ENCODE measurements at regions not wholly inside any gene's neighbourhood (a gene's known extent, or its start where the extent isn't known, plus 50 kb on each side); places are given as distances from the start of the nearest gene placed in this dataset.

GRCh38 chr7:115491744-115492380 is 538.7 kb downstream of the TFEC start:
- Histone ChIP-seq H3K4me1 (ENCODE audit: insufficient read depth, low read length, poor library complexity, severe bottlenecking) (no peaks in the 10 kb centered on the region), H3K36me3 (ENCODE audit: insufficient read depth, low read length) (no peaks in the 10 kb centered on the region), H3K79me2 (ENCODE audit: insufficient read depth, low read depth, low read length) (no peaks in the 10 kb centered on the region), H3K9me3 (ENCODE audit: low read length) (no peaks in the 10 kb centered on the region), H3K27ac (ENCODE audit: low read depth, low read length, poor library complexity, severe bottlenecking) (no peak overlapping the region), H2AFZ (ENCODE audit: low read length) (no peak overlapping the region), H4K20me1 (ENCODE audit: insufficient read depth, low read length) (no peaks in the 10 kb centered on the region), H3K4me3 (ENCODE audit: low read depth, low read length, poor library complexity, severe bottlenecking) (no peak overlapping the region), H3K9me2 (ENCODE audit: insufficient read depth, low read length) (no peaks in the 10 kb centered on the region), H3K4me2 (ENCODE audit: low read length) (no peak overlapping the region)
- ChIA-PET POLR2A (no interaction called here), CTCF (ENCODE audit: unreplicated experiment) (no interaction called here)
- BruUV-seq (replicated peaks), result no TSS peak
- DNase-seq (ENCODE audit: low spot score), result no peak
- TF ChIP-seq CTCF (conservative IDR thresholded peaks at IDR 0.05; ENCODE audit: low read length) (no peak), EZH2phosphoT487 (IDR thresholded peaks at IDR 0.05; ENCODE audit: borderline replicate concordance, low read depth, low read length) (no peak)
- intact Hi-C loops (cut with micrococcal nuclease; ENCODE audit: unreplicated experiment), result no loop called here

DNA sequence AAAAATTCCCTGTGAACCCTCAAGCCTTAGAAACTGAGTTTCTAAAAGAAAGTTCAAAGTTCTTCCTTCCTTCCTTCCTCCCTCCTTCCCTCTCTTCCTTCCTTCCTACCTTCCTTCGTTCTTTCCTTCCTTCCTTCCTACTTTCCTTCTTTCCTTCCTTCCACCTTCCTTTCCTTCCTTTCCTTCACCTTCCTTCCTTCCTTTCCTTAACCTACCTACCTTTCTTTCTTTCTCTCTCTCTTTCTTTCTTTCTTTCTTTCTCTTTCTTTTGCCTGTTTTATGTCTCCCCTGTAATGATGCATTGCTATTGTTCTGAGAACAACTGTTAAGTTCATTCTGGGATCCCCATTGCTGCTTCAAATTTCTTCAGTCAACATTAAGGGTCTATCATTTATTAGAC is 551.1 kb downstream of the TFEC start:
- no peaks in the 10 kb centered on the region for H3K9me3 ChIP-seq (ENCODE audit: low read length)
- no peak overlapping the region for H3K4me2 ChIP-seq (ENCODE audit: low read length)
- no peak overlapping the region for H3K4me3 ChIP-seq (ENCODE audit: low read depth, low read length, poor library complexity, severe bottlenecking)
- no peak overlapping the region for H2AFZ ChIP-seq (ENCODE audit: low read length)
- no peaks in the 10 kb centered on the region for H3K36me3 ChIP-seq (ENCODE audit: insufficient read depth, low read length)
- BruUV-seq (replicated peaks), result no TSS peak
- ChIA-PET CTCF (ENCODE audit: unreplicated experiment) (no interaction called here), POLR2A (interaction anchor here (0.6 kb wide), 1 partner anchor 1334 kb away, joined by 3 read pairs; no protein-coding TSS in a partner anchor)
- no peaks in the 10 kb centered on the region for H3K79me2 ChIP-seq (ENCODE audit: insufficient read depth, low read depth, low read length)
- intact Hi-C loops (cut with micrococcal nuclease; ENCODE audit: unreplicated experiment), result no loop called here
- H3K27ac ChIP-seq (ENCODE audit: low read depth, low read length, poor library complexity, severe bottlenecking), result no peak overlapping the region
- no peak for DNase-seq (ENCODE audit: low spot score)
- H3K4me1 ChIP-seq (ENCODE audit: insufficient read depth, low read length, poor library complexity, severe bottlenecking), result no peaks in the 10 kb centered on the region
- TF ChIP-seq CTCF (conservative IDR thresholded peaks at IDR 0.05; ENCODE audit: low read length) (no peak), EZH2phosphoT487 (IDR thresholded peaks at IDR 0.05; ENCODE audit: borderline replicate concordance, low read depth, low read length) (no peak)
- H4K20me1 ChIP-seq (ENCODE audit: insufficient read depth, low read length), result no peaks in the 10 kb centered on the region
- no peaks in the 10 kb centered on the region for H3K9me2 ChIP-seq (ENCODE audit: insufficient read depth, low read length)

- CTCF ChIA-PET (ENCODE audit: unreplicated experiment), result interaction anchor here (0.6 kb wide), 1 partner anchor 1837 kb away, joined by 7 read pairs; no protein-coding TSS in a partner anchor
- Histone ChIP-seq H3K4me3 (ENCODE audit: low read depth, low read length, poor library complexity, severe bottlenecking) (no peak overlapping the region), H3K9me3 (ENCODE audit: low read length) (no peaks in the 10 kb centered on the region), H3K27ac (ENCODE audit: low read depth, low read length, poor library complexity, severe bottlenecking) (no peak overlapping the region), H3K9me2 (ENCODE audit: insufficient read depth, low read length) (no peaks in the 10 kb centered on the region), H3K79me2 (ENCODE audit: insufficient read depth, low read depth, low read length) (no peaks in the 10 kb centered on the region), H3K4me2 (ENCODE audit: low read length) (no peak overlapping the region), H3K4me1 (ENCODE audit: insufficient read depth, low read length, poor library complexity, severe bottlenecking) (no peaks in the 10 kb centered on the region), H3K36me3 (ENCODE audit: insufficient read depth, low read length) (no peaks in the 10 kb centered on the region), H4K20me1 (ENCODE audit: insufficient read depth, low read length) (no peaks in the 10 kb centered on the region), H2AFZ (ENCODE audit: low read length) (no peak overlapping the region)
- intact Hi-C loops (cut with micrococcal nuclease; ENCODE audit: unreplicated experiment), result no loop called here
- POLR2A ChIA-PET, result interaction anchor here (0.6 to 0.9 kb wide), 5 partner anchors 19 to 953 kb away, joined by 3 to 4 read pairs (median 3); no protein-coding TSS in a partner anchor
- no TSS peak for BruUV-seq (replicated peaks)
- no peak for DNase-seq (ENCODE audit: low spot score)
- TF ChIP-seq EZH2phosphoT487 (IDR thresholded peaks at IDR 0.05; ENCODE audit: borderline replicate concordance, low read depth, low read length) (no peak), CTCF (conservative IDR thresholded peaks at IDR 0.05; ENCODE audit: low read length) (no peak)
These were observed 552.1 kb downstream of the TFEC start for GRCh38 chr7:115478426-115478825.
